HCT116 (cell line): ENCODE measurements at regions not wholly inside any gene's neighbourhood (a gene's known extent, or its start where the extent isn't known, plus 50 kb on each side); places are given as distances from the start of the nearest gene placed in this dataset.
"Not testable (repeated sequence)": the region's sequence is repeated elsewhere in the genome, so short reads cannot be mapped to it uniquely, and the experiment has no call there.

Source experiments
- EZH2 ChIP-seq: fragments of 200-600 bp; sonication (generic); IDR thresholded peaks from 2 replicates; pipeline ENCODE4 v1.6.1; 2017; ENCODE audit warnings: antibody characterized with exemption, mixed run types
- REST ChIP-seq: IDR thresholded peaks from 2 replicates; pipeline ENCODE4 v1.6.1; 2012; ENCODE audit warnings: low read depth

GRCh38 chr16:88275336-88276122, 107.2 kb upstream of the ZNF469 start:
- not testable (repeated sequence) for TF ChIP-seq EZH2, REST
